Esophagus muscularis mucosa (tissue), 4 donors: ENCODE measurements at regions not wholly inside any gene's neighbourhood (a gene's known extent, or its start where the extent isn't known, plus 50 kb on each side); places are given as distances from the start of the nearest gene placed in this dataset.

Experiments
- DNase-seq: peaks from one replicate; pipeline ENCODE4 v3.0.0-alpha.2; 2017; ENCODE audit errors: extremely low spot score
- H3K27ac ChIP-seq, 4 donors: fragments of 200-600 bp; sonication (generic); replicated peaks in 1 of 4; 1 replicate in 3 of 4; 2 replicates in 1 of 4; pipeline ENCODE4 v1.5.1; 2016 to 2019; ENCODE audit warnings: mild to moderate bottlenecking in 1 of 4
- H3K27me3 ChIP-seq, 4 donors: fragments of 200-600 bp; sonication (generic); one replicate each; pipeline versions ENCODE4 v1.5.1 to v1.6.0; 2016 to 2019
- H3K36me3 ChIP-seq, 4 donors: fragments of 200-600 bp; sonication (generic); one replicate each; pipeline ENCODE4 v1.5.1; 2016 to 2019
- H3K4me1 ChIP-seq, 4 donors: fragments of 200-600 bp; sonication (generic); one replicate each; pipeline ENCODE4 v1.5.1; 2016 to 2019
- H3K4me3 ChIP-seq, 4 donors: fragments of 200-600 bp; sonication (generic); 1 replicate in 2 of 4; 2 replicates in 2 of 4; pipeline ENCODE4 v1.5.1; 2016 to 2019; ENCODE audit warnings: mild to moderate bottlenecking in 4 of 4, moderate library complexity in 1 of 4
- H3K9me3 ChIP-seq, 4 donors: fragments of 200-600 bp; sonication (generic); 1 replicate in 3 of 4; 2 replicates in 1 of 4; pipeline ENCODE4 v1.5.1; 2016 to 2019
- CTCF ChIP-seq, 3 experiments: fragments of 200-600 bp in 2 of 3; fragments of 450-650 bp in 1 of 3; sonication (generic) in 2 of 3; IDR thresholded peaks; one replicate each; pipeline ENCODE4 v1.5.1; 2017 to 2019; ENCODE audit warnings: antibody characterized with exemption in 3 of 3, mild to moderate bottlenecking in 2 of 3, moderate library complexity in 1 of 3
- EP300 ChIP-seq: sonication (generic); formaldehyde crosslinking; IDR thresholded peaks from one replicate; pipeline ENCODE4 v1.6.1; 2017; ENCODE audit warnings: antibody characterized with exemption
- POLR2A ChIP-seq: fragments of 450-650 bp; IDR thresholded peaks from one replicate; pipeline ENCODE4 v1.6.1; 2017; ENCODE audit warnings: antibody characterized with exemption, moderate library complexity, mild to moderate bottlenecking, low read depth
- POLR2AphosphoS5 ChIP-seq, 2 donors: sonication (generic); formaldehyde crosslinking; IDR thresholded peaks; one replicate each; pipeline ENCODE4 v1.6.1; 2017; ENCODE audit warnings: antibody characterized with exemption in 2 of 2
- WGBS: methylation state at CpG from one replicate; pipeline ENCODE4 v1.1.5; 2018; 5-methylcytosine and 5-hydroxymethylcytosine counted together
- intact Hi-C: fragments of 100-400 bp; cut with DNase I; formaldehyde crosslinking; loops from one replicate; pipeline ENCODE4 v1.15.1; 2023

- TF ChIP-seq POLR2A (no peak), EP300 (no peak), POLR2AphosphoS5 (IDR thresholded peaks at IDR 0.05) (no peak), CTCF (IDR thresholded peaks at IDR 0.05) (no peak)
- intact Hi-C loops: no loop called here
- Histone ChIP-seq H3K4me3 (no peak overlapping the region), H3K4me1 (no peaks in the 10 kb centered on the region), H3K27me3 (no peaks in the 10 kb centered on the region), H3K27ac (no peak overlapping the region), H3K9me3 (peaks cover 0 to 40% (median 23%) of the 10 kb centered on the region in 4 donors), H3K36me3 (no peaks in the 10 kb centered on the region)
- 94% methylated on average over 2 of the region's 2 CpGs for WGBS
- no peak for DNase-seq
These were observed 1991.2 kb downstream of the TP53TG3F start for GRCh38 chr16:35450648-35451047.

- intact Hi-C loops: no loop called here
- Histone ChIP-seq H3K4me3 (no peak overlapping the region), H3K27me3 (no peaks in the 10 kb centered on the region), H3K27ac (no peak overlapping the region), H3K36me3 (no peaks in the 10 kb centered on the region), H3K9me3 (peaks cover 0 to 31% (median 11%) of the 10 kb centered on the region in 4 donors), H3K4me1 (no peaks in the 10 kb centered on the region)
- 68% methylated on average over 10 of the region's 13 CpGs for WGBS
- peak; percentile 75 for DNase-seq
- TF ChIP-seq CTCF (IDR thresholded peaks at IDR 0.05): no peak
- TF ChIP-seq POLR2A: no peak
- no peak for TF ChIP-seq POLR2AphosphoS5 (IDR thresholded peaks at IDR 0.05)
- TF ChIP-seq EP300: no peak
These were observed 1993.1 kb downstream of the TP53TG3F start for GRCh38 chr16:35452471-35452870.

- no peak for TF ChIP-seq POLR2AphosphoS5 (IDR thresholded peaks at IDR 0.05)
- DNase-seq: no peak
- H3K4me1 ChIP-seq: no peaks in the 10 kb centered on the region
- intact Hi-C loops: no loop called here
- H3K27me3 ChIP-seq: no peaks in the 10 kb centered on the region
- H3K9me3 ChIP-seq: no peaks in the 10 kb centered on the region
- H3K27ac ChIP-seq: no peak overlapping the region
- 29% methylated on average over 1 of the region's 1 CpG for WGBS
- no peak overlapping the region for H3K4me3 ChIP-seq
- H3K36me3 ChIP-seq: no peaks in the 10 kb centered on the region
These were observed 2003.9 kb downstream of the TP53TG3F start for GRCh38 chr16:35463358-35463757.

GRCh38 chr16:35480361-35480760 is 2020.9 kb downstream of the TP53TG3F start:
- DNase-seq: no peak
- no peak for TF ChIP-seq POLR2A
- no peak for TF ChIP-seq CTCF (IDR thresholded peaks at IDR 0.05)
- Histone ChIP-seq H3K4me3 (no peak overlapping the region), H3K36me3 (no peaks in the 10 kb centered on the region), H3K4me1 (no peaks in the 10 kb centered on the region), H3K27ac (no peak overlapping the region), H3K9me3 (no peaks in the 10 kb centered on the region), H3K27me3 (no peaks in the 10 kb centered on the region)
- intact Hi-C loops: no loop called here
- 0% methylated on average over 1 of the region's 1 CpG for WGBS

GRCh38 chr16:35480988-35481387 is 2021.6 kb downstream of the TP53TG3F start:
- TF ChIP-seq EP300 (no peak), POLR2AphosphoS5 (IDR thresholded peaks at IDR 0.05) (no peak), POLR2A (no peak), CTCF (IDR thresholded peaks at IDR 0.05) (no peak)
- peaks cover 0 to 1% (median 0%) of the 10 kb centered on the region in 4 donors for H3K27me3 ChIP-seq
- H3K9me3 ChIP-seq: peaks cover 0 to 6% (median 0%) of the 10 kb centered on the region in 4 donors
- no peak for DNase-seq
- intact Hi-C loops: no loop called here
- H3K27ac ChIP-seq: no peak overlapping the region
- no peaks in the 10 kb centered on the region for H3K4me1 ChIP-seq
- H3K36me3 ChIP-seq: no peaks in the 10 kb centered on the region
- no peak overlapping the region for H3K4me3 ChIP-seq
